GM12873 (cell line): ENCODE measurements at regions not wholly inside any gene's neighbourhood (a gene's known extent, or its start where the extent isn't known, plus 50 kb on each side); places are given as distances from the start of the nearest gene placed in this dataset.

Source experiments
- CTCF ChIP-seq: IDR thresholded peaks from 2 replicates; pipeline ENCODE4 v1.5.1; 2012; ENCODE audit warnings: low read depth, mild to moderate bottlenecking, moderate library complexity, low read length, control low read depth; ENCODE audit not compliant: insufficient read depth; ENCODE audit errors: missing control alignments

GRCh38 chr12:65517656-65518210 lies 239.2 kb downstream of the MSRB3 start:
- TF ChIP-seq CTCF: no peak

GRCh38 chr12:65518771-65519170 lies 240.3 kb downstream of the MSRB3 start:
- no peak for TF ChIP-seq CTCF

GRCh38 chr12:65520658-65521057 lies 242.2 kb downstream of the MSRB3 start:
- no peak for TF ChIP-seq CTCF

GRCh38 chr12:65522956-65523860 lies 244.7 kb downstream of the MSRB3 start:
- TF ChIP-seq CTCF: no peak

- no peak for TF ChIP-seq CTCF
Observed at GRCh38 chr12:65524666-65525065, 246.2 kb downstream of the MSRB3 start.

GRCh38 chr12:65525491-65526141 lies 247.1 kb downstream of the MSRB3 start:
- no peak for TF ChIP-seq CTCF

GRCh38 chr12:65526311-65526710 lies 247.8 kb downstream of the MSRB3 start:
- TF ChIP-seq CTCF: no peak
